Central memory CD8-positive, alpha-beta T cell (primary cell): ENCODE measurements at regions not wholly inside any gene's neighbourhood (a gene's known extent, or its start where the extent isn't known, plus 50 kb on each side); places are given as distances from the start of the nearest gene placed in this dataset.

Source experiments
- ATAC-seq: fragments of 150-1000 bp; cut with Tn5 transposase; replicated peaks from 2 replicates; pipeline ENCODE4 v1.10.0; 2022; ENCODE audit warnings: mild to moderate bottlenecking, moderate FRiP score, moderate number of reproducible peaks; ENCODE audit not compliant: poor library complexity, severe bottlenecking; ENCODE audit errors: extremely low read depth
- DNase-seq, 2 donors: peaks; one replicate each; pipeline ENCODE4 v3.0.0; 2021; ENCODE audit warnings: low spot score in 2 of 2
- H3K27ac Mint-ChIP-seq: one replicate; pipeline ENCODE4 v1.8.0; 2022; ENCODE audit warnings: low read depth, mild to moderate bottlenecking, moderate library complexity, mixed read lengths
- H3K27me3 Mint-ChIP-seq: one replicate; pipeline ENCODE4 v1.8.0; 2022; ENCODE audit warnings: mixed read lengths
- H3K36me3 Mint-ChIP-seq: one replicate; pipeline ENCODE4 v1.8.0; 2022; ENCODE audit warnings: mild to moderate bottlenecking, moderate library complexity, mixed read lengths; ENCODE audit not compliant: insufficient read depth
- H3K4me1 Mint-ChIP-seq: one replicate; pipeline ENCODE4 v1.8.0; 2022; ENCODE audit warnings: mixed read lengths
- H3K4me3 Mint-ChIP-seq: one replicate; pipeline ENCODE4 v1.8.0; 2022; ENCODE audit warnings: mild to moderate bottlenecking, moderate library complexity, mixed read lengths
- H3K9me3 Mint-ChIP-seq: one replicate; pipeline ENCODE4 v1.8.0; 2022; ENCODE audit warnings: mixed read lengths

GRCh38 chr6:163720460-163721235, 306.1 kb downstream of the QKI start:
- no peaks in the 10 kb centered on the region for H3K36me3 Mint-ChIP-seq
- no peaks in the 10 kb centered on the region for H3K4me1 Mint-ChIP-seq
- DNase-seq, result no peak
- no peak for ATAC-seq
- H3K27me3 Mint-ChIP-seq, result no peaks in the 10 kb centered on the region
- H3K4me3 Mint-ChIP-seq, result no peak overlapping the region
- no peaks in the 10 kb centered on the region for H3K9me3 Mint-ChIP-seq
- H3K27ac Mint-ChIP-seq, result no peak overlapping the region

GRCh38 chr6:163720005-163720404, 305.5 kb downstream of the QKI start:
- Mint-ChIP-seq H3K4me1 (no peaks in the 10 kb centered on the region), H3K27ac (no peak overlapping the region), H3K36me3 (no peaks in the 10 kb centered on the region), H3K9me3 (no peaks in the 10 kb centered on the region), H3K4me3 (no peak overlapping the region), H3K27me3 (no peaks in the 10 kb centered on the region)
- DNase-seq (no peak), ATAC-seq (no peak)

GRCh38 chr6:163719028-163719742, 304.7 kb downstream of the QKI start:
- Mint-ChIP-seq H3K9me3 (no peaks in the 10 kb centered on the region), H3K36me3 (no peaks in the 10 kb centered on the region), H3K27me3 (no peaks in the 10 kb centered on the region), H3K4me1 (no peaks in the 10 kb centered on the region), H3K27ac (no peak overlapping the region), H3K4me3 (no peak overlapping the region)
- ATAC-seq (no peak), DNase-seq (no peak)

GRCh38 chr6:163718537-163718936, 304.0 kb downstream of the QKI start:
- DNase-seq (no peak), ATAC-seq (no peak)
- Mint-ChIP-seq H3K27ac (no peak overlapping the region), H3K36me3 (no peaks in the 10 kb centered on the region), H3K4me3 (no peak overlapping the region), H3K27me3 (no peaks in the 10 kb centered on the region), H3K9me3 (no peaks in the 10 kb centered on the region), H3K4me1 (no peaks in the 10 kb centered on the region)

GRCh38 chr6:163717106-163717764, 302.7 kb downstream of the QKI start:
- Mint-ChIP-seq H3K4me3 (no peak overlapping the region), H3K9me3 (no peaks in the 10 kb centered on the region), H3K27ac (no peak overlapping the region), H3K27me3 (no peaks in the 10 kb centered on the region), H3K36me3 (peaks cover under 1% of the 10 kb centered on the region), H3K4me1 (no peaks in the 10 kb centered on the region)
- DNase-seq (no peak), ATAC-seq (no peak)

GRCh38 chr6:163716690-163717089, 302.2 kb downstream of the QKI start:
- Mint-ChIP-seq H3K36me3 (peaks cover 2% of the 10 kb centered on the region), H3K4me1 (no peaks in the 10 kb centered on the region), H3K9me3 (no peaks in the 10 kb centered on the region), H3K4me3 (no peak overlapping the region), H3K27me3 (no peaks in the 10 kb centered on the region), H3K27ac (no peak overlapping the region)
- DNase-seq, result no peak
- ATAC-seq, result no peak

- peaks cover 2% of the 10 kb centered on the region for H3K36me3 Mint-ChIP-seq
- H3K4me1 Mint-ChIP-seq, result peaks cover 7% of the 10 kb centered on the region
- no peak overlapping the region for H3K4me3 Mint-ChIP-seq
- H3K27ac Mint-ChIP-seq, result no peak overlapping the region
- no peaks in the 10 kb centered on the region for H3K27me3 Mint-ChIP-seq
- ATAC-seq (no peak), DNase-seq (no peak)
- H3K9me3 Mint-ChIP-seq, result no peaks in the 10 kb centered on the region
Measured at GRCh38 chr6:163715846-163716245, 301.3 kb downstream of the QKI start.

- Mint-ChIP-seq H3K9me3 (no peaks in the 10 kb centered on the region), H3K36me3 (peaks cover 2% of the 10 kb centered on the region), H3K4me3 (no peak overlapping the region), H3K4me1 (peaks cover 8% of the 10 kb centered on the region), H3K27me3 (no peaks in the 10 kb centered on the region), H3K27ac (no peak overlapping the region)
- DNase-seq (no peak), ATAC-seq (no peak)
Measured at GRCh38 chr6:163714179-163714578, 299.7 kb downstream of the QKI start.

- H3K27ac Mint-ChIP-seq, result no peak overlapping the region
- peaks cover 2% of the 10 kb centered on the region for H3K36me3 Mint-ChIP-seq
- H3K9me3 Mint-ChIP-seq, result no peaks in the 10 kb centered on the region
- peaks cover 13% of the 10 kb centered on the region for H3K4me1 Mint-ChIP-seq
- DNase-seq (no peak), ATAC-seq (no peak)
- no peaks in the 10 kb centered on the region for H3K27me3 Mint-ChIP-seq
- H3K4me3 Mint-ChIP-seq, result no peak overlapping the region
Measured at GRCh38 chr6:163712981-163713380, 298.5 kb downstream of the QKI start.

- no peak for DNase-seq
- ATAC-seq, result no peak
- Mint-ChIP-seq H3K9me3 (no peaks in the 10 kb centered on the region), H3K27me3 (no peaks in the 10 kb centered on the region), H3K4me1 (peaks cover 17% of the 10 kb centered on the region), H3K27ac (no peak overlapping the region), H3K4me3 (no peak overlapping the region), H3K36me3 (peaks cover 2% of the 10 kb centered on the region)
Measured at GRCh38 chr6:163712566-163712961, 298.0 kb downstream of the QKI start.

- Mint-ChIP-seq H3K27ac (no peak overlapping the region), H3K9me3 (no peaks in the 10 kb centered on the region), H3K4me3 (no peak overlapping the region), H3K36me3 (peaks cover 2% of the 10 kb centered on the region), H3K4me1 (peaks cover 23% of the 10 kb centered on the region), H3K27me3 (no peaks in the 10 kb centered on the region)
- no peak for ATAC-seq
- no peak for DNase-seq
Measured at GRCh38 chr6:163711615-163712565, 297.4 kb downstream of the QKI start.
